ENCODE measurements at regions not wholly inside any gene's neighbourhood (a gene's known extent, or its start where the extent isn't known, plus 50 kb on each side); places are given as distances from the start of the nearest gene placed in this dataset.

DNA sequence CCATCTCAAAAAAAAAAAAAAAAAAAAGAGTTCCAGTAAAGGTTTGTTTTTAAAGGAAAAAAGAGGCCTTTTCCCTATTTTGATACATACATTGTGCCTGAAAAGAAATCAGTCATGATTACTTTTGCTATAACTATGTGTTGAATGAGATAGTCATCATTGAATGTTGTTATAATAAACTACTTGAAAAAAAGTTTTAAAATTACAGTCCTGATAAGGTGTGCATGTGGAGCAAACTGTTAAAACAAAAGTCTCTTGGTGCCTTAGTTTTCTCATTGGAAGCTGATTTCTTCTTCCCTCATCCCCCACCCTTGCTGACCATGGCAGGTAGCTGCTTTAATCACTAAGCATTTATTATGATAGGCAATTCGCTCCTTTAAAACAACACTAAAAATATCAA, 172.3 kb upstream of the TBCA start:
- no peak for DNase-seq

DNA sequence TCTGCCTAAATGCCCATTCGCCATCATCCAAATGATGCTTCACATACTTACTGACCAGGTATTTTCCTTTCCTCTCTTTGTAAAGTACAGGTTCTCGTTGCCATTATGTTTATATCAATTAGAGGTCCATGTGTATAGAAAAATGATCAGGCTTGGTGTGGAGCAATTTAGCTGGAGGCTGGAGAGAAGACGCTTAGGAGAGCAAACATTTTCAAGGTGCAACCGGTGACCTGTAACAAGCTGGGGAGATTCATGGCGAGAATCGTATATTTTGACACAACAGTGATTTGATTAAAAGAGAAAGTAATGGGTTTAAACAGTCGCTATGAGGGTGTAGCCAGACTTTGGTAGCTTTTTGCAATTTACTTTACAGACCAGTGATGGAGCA, 170.9 kb upstream of the TBCA start:
- DNase-seq = no peak

DNA sequence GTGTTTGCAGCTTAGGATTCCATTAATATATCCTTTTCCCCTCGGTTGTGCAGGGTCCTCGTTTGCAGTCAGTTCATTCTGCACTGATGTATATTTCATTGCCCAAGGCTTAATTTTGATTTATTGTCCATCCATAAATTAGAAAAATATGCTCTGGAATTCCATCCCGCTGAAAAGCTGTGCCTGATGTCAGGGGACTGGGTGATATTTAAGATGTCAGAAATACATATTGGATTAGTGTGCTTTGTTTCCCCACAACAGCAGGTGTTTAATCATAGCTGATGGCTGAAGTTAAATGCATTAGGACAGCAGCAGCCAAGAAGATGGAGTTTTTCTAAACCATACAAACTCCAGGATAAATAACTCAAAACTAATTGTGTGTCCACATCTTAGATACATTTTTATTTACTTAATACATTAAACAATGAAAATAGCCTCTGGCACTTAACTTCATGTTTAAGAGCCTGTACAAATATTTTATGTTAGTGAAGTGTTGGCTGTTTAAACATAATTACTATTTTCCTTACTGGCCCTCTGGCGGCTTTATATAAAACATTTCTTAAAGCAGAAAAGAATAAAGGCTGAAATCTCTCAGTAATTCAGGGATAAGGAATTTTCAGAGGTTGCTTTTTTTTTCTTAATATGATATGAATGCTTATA, 170.4 kb upstream of the TBCA start:
- DNase-seq = peak; percentile 7 to 40

DNA sequence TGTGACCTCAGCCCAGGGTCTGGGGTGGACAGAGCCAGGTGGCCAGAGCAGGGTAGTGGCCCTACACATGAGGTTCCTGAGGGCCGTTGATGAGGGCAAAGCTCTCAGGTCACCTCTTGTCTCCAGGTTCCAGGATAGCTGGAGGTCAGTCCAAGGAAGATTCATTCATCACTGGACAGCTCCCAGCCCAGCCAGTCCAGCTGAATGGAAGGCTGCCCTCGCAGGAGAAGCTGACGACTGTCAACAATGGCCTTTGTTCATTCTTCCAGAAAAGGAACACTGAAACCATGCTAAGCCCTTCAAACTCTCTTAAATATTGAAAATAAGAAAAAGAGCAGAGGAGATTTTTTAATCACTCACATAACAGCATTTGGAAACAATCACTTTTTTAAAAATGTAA, 169.7 kb upstream of the TBCA start:
- no peak for DNase-seq

DNA sequence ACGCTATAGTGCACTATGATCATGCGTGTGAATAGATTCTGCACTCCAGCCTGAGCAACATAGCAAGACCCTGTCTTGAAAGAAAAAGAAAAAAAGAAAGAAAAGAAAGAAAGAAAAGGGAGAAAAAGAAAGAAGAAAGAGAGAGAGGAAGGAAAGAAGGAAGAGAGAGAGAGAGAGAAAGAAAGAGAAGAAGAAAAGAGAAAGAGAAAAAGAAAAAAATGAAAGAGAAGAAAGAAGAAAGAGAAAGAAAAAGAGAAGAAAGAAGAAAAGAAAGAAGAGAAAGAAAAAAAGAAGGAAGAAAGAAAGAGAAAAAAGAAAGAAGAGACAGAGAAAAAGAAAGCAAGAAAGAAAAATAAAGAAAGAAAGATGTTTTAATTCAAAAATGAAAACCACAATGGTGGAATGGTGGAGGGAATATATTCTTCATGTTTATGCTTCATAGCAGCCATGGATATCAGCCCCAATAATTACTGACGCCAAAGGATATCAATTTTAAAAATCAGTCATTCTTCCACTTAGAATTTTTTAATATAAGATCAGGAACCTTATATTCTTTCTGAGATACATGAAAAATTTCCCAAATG, 168.7 kb upstream of the TBCA start:
- DNase-seq = no peak

DNA sequence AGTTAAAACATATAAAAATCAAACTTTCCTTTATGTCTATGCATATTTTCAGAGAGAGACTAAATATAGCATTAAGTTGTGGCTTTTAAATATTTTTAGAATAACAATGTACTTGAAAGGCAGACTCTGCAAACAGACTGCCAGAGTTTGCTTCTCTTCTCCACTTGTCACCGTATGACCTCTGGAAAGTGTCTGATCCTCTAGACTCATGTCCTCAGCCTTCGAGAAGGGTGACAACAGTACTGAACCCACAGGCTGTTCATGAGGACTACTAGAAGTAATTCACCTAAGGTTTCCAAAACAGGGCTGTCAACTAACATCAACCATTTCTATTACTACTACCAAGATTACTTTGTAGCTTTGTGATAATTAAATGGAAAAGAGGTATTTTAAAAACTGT, 167.7 kb upstream of the TBCA start:
- no peak for DNase-seq

DNA sequence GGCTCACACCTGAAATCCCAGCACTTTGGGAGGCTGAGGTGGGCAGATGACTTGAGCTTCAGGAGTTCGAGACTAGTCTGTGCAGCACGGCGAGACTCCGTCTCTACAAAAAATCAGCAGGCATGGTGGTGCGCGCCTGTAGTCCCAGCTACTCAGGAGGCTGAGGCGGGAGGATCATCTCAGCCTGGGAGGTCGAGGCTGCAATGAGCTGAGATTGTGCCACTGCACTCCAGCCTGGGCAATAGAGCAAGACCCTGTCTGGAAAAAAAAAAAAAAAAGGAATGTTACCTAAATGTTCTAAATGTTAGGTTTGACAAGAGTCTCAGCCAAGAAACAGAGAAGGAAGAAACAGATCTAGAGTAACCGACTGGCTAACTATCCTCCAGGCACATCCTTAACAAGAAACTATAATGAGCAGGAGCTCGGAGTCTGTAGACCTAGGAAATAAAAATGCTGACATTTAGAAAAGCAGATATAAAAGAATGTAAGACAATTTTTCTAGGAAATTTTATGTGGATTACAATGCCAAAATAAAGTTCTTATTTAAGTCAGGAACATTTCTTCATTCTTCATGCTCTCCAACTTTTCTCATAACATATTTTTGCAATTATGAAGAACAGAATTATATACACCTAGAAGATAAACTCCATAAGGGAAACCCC, 166.6 kb upstream of the TBCA start:
- no peak for DNase-seq

DNA sequence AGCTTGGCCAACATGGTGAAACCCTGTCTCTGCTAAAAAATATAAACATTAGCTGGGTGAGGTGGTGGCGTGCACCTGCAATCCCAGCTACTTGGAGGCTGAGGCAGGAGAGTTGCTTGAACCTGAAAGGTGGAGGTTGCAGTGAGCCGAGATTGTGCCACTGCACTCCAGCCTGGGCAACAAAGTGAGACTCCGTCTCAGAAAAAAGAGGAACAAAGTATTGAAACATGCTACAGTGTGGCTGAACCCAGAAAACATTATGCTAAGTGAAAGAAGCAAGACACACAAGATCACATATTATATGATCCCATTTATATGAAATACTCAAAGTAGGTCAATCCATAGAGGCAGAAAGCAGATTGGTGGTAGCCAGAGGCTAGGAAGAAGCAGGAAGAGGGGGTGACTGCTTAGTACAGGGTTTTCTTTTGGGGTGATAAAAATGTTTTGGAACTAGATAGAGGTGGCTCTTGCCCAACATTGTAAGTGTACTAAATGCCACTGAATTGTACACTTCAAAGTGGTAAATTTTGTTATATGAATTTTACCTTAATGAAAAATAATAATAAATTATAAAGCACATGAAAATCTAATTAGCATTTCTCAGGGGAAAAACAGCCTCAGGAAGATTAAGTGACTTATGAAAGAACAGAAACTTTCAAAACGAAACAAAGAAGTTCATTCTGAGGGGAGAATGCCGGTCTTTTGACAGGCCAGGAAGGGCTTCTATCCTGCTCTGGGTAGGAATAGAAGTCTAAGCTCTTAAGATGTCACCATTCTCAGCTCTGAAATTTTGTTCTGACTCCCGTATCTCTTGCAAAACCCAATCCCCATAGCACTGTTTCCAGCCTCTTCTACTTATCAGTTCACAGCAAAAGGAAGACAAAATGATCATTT, 161.1 kb upstream of the TBCA start:
- DNase-seq = no peak

DNA sequence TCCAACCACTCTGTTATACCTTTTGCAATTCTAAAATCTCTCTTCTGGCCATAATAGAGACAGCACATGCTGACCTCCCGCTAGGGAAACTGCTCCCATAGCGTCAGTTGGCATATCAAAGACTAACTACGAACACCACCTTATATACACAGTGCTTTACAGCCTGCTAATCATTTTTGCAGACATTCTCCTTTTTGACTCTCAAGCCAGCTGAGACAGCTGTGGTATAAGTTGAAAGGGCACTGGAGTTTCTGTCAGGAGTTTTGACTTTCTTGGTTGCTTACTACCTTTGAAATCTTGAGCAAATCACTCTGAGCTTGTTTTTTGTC, 160.2 kb upstream of the TBCA start:
- DNase-seq = no peak

DNA sequence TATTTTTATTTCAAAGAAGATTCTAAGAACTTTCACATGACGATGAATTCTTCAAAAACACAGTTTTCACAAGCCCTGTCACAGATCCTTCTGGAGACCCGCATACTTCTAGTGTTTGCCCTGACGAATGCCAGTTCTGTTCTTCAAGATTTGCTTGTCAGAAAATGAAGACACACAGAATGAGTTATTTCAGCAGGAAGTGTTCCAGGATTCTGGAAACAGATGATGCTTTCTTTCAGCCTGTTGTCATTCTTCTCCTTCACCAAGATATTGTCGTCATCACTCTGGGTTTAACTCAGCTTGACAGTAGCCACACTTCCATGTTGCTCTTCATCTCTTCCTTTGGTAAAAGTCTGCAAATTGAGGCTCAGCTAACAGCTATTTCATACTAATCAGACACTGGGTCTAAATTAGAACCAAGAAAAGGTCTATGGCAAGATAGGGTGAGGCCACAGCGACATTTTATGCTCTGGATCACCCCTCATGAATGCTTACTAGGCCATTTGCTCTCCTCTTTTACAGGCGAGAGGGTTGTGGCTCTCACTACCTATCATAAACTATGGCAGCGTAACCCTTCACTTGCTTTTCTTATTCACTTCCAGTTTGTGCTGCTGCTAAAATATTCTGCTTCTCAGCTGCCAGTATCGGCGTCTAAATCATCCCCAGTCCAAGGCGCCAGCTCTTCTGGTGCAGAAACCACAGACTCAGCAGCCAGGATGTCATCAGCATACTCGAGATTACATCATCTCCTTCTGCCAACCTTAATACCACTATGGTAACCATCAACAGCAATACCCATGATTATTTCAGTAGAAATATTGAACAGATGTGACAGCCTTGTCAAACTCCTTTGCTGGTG, 159.6 kb upstream of the TBCA start:
- peak in 1 of 2 experiments; percentile 34 for DNase-seq

DNA sequence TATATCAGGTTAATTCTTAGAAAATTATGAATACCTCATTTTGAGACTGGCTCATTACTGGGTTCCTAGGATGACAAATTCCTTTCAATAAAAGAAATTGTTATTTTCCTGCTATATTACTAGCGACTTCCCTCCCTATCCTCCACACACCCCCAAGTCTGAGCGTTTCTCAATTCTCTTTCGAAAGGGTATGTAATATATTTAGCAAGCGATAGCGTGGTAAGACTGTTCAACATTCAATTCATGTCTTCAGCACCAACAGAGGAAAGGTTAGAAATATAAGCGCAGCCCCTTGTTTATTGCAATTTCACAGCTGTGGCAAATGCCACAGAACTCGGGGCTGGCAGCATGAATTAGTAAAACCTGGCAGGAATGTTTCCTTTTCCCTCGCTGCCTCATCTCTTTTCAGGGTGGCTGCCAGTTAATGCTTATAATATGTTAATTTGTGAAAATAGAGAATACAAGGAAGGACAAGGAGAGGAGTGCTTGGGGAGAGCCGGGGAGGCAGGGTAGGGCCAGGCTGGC, 152.7 kb upstream of the TBCA start:
- no peak for DNase-seq

DNA sequence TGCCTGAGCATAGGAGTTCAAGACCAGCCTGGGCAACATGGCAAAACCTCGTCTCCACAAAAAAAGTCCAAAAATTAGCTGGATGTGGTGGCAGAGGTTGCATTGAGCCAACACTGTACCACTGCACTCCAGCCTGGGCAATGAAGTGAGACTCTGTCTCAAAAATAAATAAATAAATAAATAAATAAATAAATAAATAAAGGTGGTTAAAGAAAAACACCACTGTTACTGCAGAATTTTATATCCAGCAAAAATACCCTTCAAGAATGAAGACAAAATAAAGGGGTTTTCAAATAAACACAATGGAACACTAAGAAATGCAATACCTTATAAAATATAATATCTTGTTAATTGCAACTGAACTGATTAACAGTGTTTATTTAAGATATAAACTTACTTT, 150.2 kb upstream of the TBCA start:
- no peak for DNase-seq

DNA sequence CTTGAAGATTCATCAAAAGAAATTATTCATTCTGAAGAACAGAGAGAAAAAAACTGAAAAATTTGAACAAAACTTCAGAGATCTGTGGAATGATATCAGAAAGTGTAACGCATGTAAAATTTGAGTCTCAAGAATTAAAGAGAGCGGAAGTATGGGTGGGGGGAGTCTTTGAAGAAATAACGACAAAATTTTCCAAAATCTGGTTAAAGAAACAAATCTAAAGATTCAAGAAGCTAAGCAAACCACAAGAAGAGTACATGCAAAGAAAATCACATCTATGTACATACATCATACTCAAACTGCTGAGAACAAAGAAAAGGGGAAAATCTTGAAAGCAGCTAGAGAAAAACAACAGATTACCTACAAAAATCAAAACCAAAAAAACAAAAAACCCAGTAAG, 149.4 kb upstream of the TBCA start:
- no peak for DNase-seq

DNA sequence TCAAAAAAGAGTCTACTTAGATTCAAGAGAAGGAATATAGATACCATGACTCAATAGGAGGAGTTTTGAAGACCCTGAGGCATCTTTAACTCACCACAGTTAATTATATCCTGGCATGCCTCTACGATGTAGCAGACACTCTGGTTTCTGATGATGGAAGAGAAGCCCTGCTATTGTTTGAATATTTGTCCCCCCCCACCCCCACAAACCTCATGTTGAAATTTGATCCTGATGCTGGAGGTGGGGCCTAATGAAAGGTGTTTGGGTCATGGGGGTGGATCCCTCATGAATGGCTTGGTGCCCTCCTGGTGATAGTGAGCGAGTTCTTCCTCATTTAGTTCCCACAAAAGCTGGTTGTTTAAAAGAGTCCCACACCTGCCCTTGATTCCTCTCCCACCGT, 147.9 kb upstream of the TBCA start:
- DNase-seq = no peak

DNA sequence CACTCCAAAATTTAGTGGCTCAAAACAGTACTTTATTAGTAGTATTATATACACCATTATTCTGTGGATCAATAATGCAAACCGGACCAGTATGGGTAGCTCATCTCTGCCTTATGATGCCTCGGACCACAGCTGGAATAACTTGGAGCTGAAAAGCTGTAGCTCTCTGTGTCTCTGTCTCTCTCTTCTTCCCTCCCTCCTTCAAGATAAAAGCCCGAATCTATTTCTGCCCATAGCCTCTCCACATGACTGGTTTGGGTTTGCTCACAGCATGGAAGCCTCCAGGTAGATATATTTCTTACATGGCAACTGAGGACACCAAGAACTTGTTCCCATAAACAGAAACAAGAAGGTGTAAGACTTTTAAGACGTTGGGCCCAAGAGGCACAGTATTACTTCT, 147.5 kb upstream of the TBCA start:
- DNase-seq = no peak

DNA sequence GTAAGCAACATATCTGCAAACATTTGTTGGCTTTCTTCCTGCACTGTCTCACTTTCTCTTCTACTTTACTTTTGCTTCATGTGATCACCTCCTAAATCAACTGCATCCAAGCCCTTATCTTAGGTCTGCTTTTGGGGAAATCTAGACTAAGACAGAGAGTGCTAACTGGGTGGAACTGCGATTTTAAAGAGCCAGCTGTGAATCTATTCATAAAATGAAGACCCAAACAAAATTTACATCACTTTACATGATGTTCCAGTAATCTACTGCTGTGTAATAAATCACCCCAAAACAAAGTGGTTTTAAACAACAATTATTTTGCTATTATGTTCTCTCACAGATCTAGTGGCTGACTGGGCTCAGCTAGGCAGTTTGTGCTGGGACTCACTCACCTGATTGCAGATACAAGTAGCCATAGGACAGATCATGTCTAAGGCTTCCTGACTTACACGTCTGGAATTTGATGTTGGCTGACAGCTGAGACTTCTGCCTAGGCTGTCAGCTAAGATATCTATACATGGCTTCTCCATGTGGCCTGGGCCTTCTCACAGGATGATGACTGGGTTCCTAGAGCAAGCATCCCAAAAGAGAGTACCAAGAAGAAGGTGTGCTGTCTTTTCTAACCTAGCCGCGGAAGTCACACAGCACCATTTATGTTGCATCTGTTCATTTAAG, 145.1 kb upstream of the TBCA start:
- no peak for DNase-seq

DNA sequence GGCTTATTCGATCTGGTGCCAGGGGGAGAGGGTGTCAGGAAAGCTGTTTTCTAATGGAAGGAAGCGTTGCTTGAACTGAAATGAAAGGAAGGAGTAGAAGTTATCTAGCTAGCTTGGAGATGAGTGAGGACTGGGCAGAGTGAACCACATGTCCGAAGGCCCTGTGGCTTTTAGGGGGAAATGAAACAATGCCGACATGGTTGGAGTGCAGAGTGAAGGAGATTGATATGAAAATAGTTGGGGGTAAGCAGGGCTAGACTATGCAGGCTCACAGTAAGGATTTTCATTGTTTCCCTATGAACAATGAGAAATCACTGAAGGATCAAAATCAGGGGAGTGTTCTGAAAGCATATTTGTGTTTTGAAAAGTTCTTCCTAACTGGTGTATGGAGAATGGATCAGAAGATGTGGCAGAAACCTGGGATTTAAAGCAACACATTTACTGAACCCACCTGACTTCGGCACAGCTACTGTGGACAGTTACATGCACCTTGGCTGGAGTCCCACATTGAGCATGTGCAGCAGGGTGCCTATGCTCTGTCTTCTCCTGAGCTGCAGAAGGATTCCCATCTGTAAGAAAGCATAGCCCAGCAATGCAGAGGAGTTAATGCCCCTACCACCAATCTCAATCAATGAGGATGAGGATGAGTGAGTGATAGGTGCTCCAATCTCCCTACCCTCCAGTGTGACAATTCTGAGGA, 144.4 kb upstream of the TBCA start:
- no peak for DNase-seq

DNA sequence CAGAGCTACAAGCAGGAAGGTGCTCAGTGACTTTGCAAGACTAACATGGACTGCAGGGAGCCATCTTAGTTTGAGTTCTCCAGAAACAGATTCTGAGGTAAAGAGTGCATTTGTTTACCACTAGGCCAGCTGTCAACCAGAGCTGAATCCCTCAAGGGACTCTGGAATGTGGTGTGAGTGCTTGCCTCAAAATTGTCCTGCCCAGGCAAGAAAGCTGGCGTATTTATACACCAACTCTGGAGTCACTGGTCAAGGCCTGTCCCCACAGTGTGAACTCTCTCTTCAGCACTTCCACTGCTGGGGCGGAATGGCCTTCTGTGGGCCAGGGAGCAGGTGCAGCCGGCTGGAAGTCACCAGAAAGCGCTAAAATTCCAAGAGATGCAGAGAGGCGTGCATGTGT, 139.2 kb upstream of the TBCA start:
- DNase-seq = no peak

DNA sequence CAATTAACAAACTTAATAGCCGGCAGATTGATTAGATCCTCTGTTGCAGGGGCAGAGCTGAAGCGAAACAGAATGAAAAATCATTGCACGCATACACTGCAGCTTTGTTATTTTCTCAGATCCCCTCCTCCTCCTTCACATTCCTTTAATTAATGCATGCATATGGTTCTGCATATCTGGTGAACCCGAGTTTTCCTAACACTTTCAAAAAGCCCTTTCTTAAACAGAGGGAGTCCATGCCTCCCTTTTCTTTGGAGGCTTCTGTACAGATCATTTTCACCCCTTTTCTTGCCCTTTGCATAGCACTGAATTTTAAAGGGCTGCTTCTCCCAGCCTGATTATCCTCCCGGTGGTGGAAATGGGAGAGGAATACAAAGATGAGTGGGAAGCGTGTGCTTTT, 136.6 kb upstream of the TBCA start:
- no peak for DNase-seq

DNA sequence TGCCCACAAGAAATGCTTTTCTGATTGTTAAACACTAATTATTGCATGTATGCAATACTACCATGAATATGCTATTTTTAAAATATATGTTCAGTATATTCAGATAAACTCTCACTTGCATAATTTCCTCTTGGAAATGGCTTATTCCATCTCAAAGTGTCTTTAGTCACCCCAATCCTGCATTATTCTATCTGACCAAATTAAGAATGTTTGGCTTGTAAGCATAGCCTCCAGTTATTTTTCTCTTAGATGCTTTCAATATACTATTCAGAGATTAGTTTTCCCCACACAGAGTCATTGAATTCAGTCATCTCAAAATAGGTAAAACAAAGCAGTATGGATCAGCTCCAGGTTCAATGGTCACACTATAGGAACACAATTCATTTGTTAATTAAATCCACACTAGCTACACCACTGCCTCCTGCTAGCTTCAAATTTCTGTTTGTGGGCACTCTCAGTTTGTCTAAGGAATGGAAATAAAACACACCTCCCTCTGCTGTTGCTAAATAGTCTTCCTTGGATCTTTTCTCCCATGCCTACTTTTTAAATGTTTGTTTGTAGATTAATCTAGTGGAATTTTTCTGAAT, 134.6 kb upstream of the TBCA start:
- no peak for DNase-seq

DNA sequence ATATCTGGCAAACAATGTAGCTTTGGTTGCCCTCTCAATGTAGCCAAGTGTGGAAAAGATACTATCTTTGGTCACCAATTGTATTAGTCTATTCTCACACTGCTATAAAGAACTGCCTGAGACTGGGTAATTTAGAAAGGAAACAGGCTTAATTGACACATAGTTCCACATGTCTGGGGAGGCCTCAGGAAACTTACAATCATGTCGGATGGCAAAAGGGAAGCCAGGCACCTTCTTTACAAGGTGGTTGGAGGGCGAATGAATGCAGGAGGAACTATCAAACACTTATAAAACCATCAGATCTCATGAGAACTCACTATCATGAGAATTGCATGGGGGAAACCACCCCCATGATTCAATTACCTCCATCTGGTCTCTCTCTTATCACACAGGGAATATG, 133.1 kb upstream of the TBCA start:
- DNase-seq = no peak
